ENCODE measurements at regions not wholly inside any gene's neighbourhood (a gene's known extent, or its start where the extent isn't known, plus 50 kb on each side); places are given as distances from the start of the nearest gene placed in this dataset.
"Not testable (repeated sequence)": the region's sequence is repeated elsewhere in the genome, so short reads cannot be mapped to it uniquely, and the experiment has no call there.

DNA sequence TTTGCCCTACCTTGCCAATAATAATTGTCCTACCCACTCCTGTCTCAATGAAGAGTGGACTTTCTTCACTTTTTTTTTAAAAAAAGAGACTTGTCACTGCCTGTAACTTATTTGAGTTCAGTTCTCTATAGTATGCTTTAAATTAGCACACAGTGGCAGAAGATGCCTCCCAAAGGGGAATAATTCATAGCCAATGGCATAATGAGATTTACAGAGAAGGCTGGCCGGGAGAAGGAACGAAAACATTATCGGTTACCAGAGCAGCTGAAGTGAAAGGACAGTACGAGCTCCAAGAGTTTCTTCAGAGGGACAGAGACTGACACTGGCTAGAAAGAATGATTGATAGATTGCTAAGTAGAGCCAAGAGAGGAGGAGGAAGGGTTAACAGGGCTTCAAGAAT, 356.3 kb downstream of the EMP1 start:
- no peak for DNase-seq

DNA sequence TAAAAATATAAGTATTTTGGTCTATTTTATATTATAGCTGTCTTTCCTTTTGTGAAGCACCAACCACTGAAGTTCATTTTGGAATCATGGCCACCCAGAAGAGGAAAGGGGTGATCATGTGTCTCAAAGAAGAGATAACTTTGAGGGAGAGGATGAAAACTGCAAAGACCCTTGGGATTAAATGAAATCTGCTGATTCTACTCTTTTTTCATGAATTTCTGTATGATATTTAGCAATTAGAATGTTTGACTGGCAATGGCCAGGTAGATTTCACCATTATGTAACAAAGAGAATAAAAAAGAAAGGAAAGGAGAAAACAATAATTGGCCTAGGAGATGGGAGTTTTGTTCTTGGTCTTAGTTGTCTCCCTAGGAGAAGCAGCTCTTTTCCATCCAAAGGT, 350.8 kb downstream of the EMP1 start:
- no peak for DNase-seq

DNA sequence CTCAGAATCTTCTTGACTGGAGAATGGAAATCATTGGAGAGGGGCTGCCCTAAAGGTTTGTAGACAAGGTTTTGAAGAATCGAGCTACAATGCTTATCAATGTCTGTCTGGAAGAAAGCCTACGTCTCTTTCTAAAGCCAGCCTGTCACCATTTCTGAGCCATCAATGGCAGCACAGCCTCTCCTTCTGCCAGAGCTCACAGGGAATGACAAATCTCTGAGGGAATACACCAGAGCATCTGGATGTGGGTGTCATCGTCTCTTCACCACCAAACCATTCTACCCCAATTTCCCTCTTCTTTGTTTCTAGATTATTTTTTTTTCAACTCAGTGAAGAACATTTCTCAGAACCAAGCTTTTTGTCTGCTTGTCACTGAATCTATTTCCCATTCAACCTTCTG, 349.7 kb downstream of the EMP1 start:
- DNase-seq, result no peak

- DNase-seq, result no peak
Observed at GRCh38 chr12:13539051-13539450, 342.5 kb downstream of the EMP1 start.

GRCh38 chr12:13538136-13538535, 341.6 kb downstream of the EMP1 start:
- no peak for DNase-seq

DNA sequence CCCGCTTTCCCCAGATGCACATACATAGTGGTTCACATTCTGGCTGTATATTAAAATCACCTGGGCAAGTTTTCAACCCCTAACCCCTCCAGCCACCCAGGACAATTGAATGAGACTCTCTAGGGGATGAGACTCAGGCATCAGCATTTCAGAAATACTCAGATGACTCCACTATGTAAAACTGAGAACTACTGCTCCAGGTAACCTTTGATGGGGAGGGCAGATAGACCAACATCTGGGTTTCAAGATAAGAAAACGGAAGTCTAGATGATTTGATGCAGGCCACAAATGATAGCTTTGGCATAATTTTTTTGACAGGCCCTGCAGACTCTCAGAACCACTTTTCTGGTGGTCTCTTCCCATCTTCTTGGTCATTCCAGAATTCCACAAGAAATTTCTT, 341.1 kb downstream of the EMP1 start:
- no peak for DNase-seq

DNA sequence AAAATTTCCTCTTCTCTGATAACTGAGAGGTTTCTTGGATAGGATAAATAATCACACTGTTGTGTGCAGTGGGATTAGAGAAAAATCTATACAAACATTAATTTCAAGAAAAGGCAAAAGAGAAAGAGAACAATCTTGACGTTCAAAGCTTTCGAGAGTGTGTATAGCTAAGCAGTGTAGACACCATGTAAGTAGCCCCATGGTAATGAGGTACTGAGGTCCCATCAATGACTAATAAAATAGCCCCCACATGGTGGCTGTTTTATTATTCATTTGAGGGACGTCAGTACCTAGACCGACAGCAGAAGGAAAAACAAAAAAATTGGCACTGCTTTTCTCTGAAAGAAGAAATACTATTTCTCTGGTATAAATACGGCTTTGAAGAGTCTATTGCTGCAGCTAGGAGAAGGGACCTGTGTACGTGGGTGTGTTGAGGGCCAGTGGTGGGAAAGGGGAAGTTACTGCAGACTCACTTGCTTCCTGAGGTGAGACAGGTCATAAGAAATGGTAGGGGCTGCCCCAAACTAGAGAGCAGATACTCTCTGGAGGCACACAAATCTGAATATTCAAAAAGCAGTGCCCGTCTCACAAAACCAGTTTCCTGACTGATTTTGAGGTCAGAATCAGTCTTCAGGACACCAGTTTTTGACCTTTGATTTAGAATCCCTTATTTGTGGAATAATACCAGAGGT, 339.8 kb downstream of the EMP1 start:
- DNase-seq, result no peak

GRCh38 chr12:13534645-13535398, 338.3 kb downstream of the EMP1 start:
- DNase-seq, result peak; percentile 5

GRCh38 chr12:13534242-13534641, 337.7 kb downstream of the EMP1 start:
- DNase-seq, result no peak

DNA sequence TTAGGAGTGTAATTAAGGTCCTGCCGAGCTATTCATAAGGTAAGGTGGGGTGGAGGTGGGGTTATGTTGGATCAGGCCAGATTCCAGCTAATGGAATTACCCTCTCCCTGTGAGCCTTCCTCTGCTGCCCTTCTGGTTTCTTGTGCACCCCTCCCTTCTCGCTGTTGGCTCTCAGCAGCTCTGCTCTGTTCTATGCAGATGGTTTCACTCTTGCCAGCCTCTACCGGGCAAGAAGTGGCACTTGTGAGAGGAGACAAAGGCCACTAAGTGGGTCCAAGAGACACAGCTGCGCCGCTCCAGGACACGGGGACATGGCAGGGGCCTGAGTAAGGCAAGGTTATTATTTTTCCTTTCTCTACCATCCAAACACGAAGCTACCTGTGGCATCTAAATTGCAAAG, 334.4 kb downstream of the EMP1 start:
- no peak for DNase-seq

DNA sequence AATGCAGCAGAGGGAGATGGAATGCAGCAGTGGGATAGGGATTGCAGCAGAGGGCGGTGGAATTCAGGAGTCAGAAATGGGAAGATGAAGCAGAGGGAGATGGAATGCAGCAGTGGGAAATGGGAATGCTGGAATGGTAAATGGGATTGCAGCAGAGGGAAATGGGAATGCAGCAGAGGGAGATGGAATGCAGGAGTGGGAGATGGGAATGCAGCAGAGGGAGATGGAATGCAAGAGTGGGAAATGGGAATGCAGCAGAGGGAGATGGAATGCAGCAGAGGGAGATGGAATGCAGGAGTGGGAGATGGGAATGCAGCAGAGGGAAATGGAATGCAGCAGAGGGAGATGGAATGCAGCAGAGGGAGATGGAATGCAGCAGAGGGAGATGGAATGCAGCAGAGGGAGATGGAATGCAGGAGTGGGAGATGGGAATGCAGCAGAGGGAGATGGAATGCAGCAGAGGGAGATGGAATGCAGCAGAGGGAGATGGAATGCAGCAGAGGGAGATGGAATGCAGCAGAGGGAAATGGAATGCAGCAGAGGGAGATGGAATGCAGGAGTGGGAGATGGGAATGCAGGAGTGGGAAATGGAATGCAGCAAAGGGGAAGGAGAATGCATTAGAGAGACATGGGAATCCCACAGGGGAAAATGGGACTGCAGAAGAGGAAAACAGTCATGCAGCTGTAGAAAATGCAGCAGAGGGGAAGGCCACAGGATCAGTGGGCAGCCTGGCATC, 329.8 kb downstream of the EMP1 start:
- not testable (repeated sequence) for DNase-seq

DNA sequence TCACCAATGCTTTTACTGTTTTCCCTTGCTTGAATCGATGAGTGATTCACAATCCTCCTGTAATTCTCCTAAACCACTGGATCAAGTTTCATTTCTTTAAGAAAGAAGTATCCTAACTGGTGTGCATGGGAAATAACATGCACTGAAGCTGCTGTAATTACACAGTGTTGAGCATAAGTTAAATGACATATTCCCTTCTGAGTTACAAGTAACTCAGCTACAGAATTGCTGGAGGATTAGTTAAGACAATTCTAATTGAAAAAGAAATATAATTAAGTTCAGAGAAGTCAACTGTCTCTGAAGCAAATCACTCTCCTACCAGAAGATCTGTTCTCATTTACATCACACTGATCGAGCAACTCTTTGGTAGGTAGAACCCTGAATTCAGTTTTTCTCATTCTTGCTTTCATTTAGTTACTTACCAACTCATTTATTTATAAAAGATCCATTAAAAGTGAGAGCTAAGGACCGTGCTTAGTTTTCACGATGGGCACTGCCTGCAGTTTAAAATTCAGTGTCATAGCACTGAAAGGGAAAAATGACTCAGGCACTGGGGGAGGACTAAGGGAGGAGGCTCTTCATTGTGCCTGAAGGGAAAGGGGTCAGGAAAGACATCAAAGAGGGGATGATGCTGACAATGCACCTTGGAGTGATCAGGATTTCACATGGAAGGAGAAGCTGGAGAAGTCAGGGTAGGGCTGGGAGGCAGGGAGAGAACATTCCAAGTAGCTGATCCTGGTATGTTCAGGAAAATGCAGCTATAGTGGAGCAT, 327.2 kb downstream of the EMP1 start:
- DNase-seq, result no peak

DNA sequence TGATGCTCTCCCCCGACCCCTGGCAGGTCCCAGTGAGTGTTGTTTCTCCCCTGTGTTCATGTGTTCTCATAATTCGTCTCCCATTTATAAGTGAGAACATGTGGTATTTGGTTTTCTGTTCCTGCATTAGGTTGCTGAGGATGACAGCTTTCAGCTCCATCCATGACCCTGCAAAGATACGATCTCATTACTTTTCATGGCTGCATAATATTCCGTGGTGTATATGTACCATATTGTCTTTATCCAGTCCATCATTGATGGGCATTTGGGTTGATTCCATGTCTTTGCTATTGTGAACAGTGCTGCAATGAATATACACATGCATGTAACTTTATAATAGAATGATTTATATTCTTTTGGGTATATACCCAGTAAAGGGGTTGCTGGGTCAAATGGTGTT, 321.5 kb downstream of the EMP1 start:
- DNase-seq, result not testable (repeated sequence)

DNA sequence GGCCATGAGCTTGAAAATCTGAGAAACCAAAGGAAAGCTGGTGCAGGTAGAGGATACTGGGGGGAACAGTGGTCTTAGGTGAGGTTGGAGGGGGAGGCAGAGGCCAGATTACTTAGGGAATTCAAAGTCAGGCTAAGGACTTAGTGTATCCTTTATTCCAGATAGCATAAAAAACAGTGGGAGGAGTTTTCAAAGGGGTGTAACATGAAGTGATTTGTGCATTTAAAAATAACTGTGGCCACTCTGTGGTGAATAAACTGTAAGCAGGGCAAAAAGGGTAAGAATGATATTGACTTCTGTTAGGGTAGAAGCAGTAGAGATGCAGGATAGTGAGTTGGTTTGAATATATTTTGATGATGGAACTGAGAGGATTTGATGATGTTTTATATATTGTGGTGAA, 313.2 kb downstream of the EMP1 start:
- DNase-seq, result no peak

DNA sequence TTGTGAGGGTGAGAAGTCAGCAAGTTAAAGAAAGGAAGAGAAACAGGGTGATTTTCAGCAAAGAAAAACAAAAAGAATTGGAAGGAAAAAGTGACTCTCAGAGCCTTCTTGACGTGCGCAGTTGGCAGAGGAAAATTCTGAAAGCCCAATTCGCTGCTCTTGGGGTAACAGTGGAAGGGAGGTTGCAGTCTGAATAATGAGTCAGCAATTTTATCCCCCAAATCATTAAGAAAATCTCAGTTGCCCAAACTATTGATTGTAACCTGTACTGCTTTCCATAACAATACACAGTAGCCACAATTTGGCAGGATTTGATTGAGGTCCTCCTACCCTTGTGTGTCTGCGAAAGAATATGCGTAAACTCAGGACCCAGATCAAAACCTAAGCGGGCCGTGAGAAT, 309.1 kb downstream of the EMP1 start:
- DNase-seq, result no peak

- DNase-seq, result no peak
Observed at GRCh38 chr12:13505224-13505623, 308.7 kb downstream of the EMP1 start.

- DNase-seq, result no peak
Observed at GRCh38 chr12:13504736-13505135, 308.2 kb downstream of the EMP1 start.

GRCh38 chr12:13504074-13504473, 307.5 kb downstream of the EMP1 start:
- DNase-seq, result no peak

GRCh38 chr12:13503094-13503835, 306.7 kb downstream of the EMP1 start:
- DNase-seq, result no peak

- no peak for DNase-seq
Observed at GRCh38 chr12:13499008-13499407, 302.5 kb downstream of the EMP1 start.

- no peak for DNase-seq
Observed at GRCh38 chr12:13496111-13496510, 299.6 kb downstream of the EMP1 start.

DNA sequence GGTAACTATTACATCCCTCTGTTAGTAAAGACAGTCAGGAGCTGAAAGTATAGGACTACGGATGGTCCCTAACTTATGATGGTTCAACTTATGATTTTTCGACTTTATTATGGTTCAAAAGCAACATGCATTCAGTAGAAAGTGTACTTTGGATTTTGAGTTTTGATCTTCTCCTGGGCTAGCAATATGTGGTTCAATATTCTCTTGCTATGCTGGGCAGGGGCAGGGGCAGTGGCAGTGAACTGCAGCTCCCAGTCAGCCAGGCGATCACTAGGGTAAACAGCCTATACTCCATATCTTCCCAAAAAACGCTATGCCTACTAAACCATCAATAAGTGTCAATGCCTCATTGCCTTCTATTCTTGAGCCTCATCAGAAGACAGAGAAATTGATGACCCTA, 292.7 kb downstream of the EMP1 start:
- DNase-seq, result no peak

- no peak for DNase-seq
Observed at GRCh38 chr12:13487326-13487725, 290.8 kb downstream of the EMP1 start.
